DND-41 (cell line): ENCODE measurements at regions not wholly inside any gene's neighbourhood (a gene's known extent, or its start where the extent isn't known, plus 50 kb on each side); places are given as distances from the start of the nearest gene placed in this dataset.

Source experiments
- ATAC-seq: fragments of 200-7000 bp; cut with Tn5 transposase; 3 replicates; pipeline ENCODE4 v1.9.1; 2021; ENCODE audit warnings: low read depth; ENCODE audit not compliant: insufficient read depth
- DNase-seq: peaks from one replicate; pipeline ENCODE4 v3.0.0-alpha.2; 2020
- H2AFZ ChIP-seq: 2 replicates; pipeline ENCODE4 v1.6.0; 2012; ENCODE audit warnings: low read depth, low read length
- H3K27ac ChIP-seq: 2 replicates; pipeline ENCODE4 v1.5.1; 2012; ENCODE audit warnings: low read length, inconsistent platforms
- H3K27me3 ChIP-seq: fragments of 200-600 bp; sonication (generic); 2 replicates; pipeline ENCODE4 v1.6.0; 2012; ENCODE audit warnings: low read length, mild to moderate bottlenecking, inconsistent platforms; ENCODE audit not compliant: insufficient read depth, poor library complexity
- H3K36me3 ChIP-seq: 2 replicates; pipeline ENCODE4 v1.5.1; 2012; ENCODE audit warnings: low read length, inconsistent platforms; ENCODE audit not compliant: insufficient read depth
- H3K4me1 ChIP-seq: 2 replicates; pipeline ENCODE4 v1.5.1; 2012; ENCODE audit warnings: mild to moderate bottlenecking, low read length; ENCODE audit not compliant: insufficient read depth
- H3K4me2 ChIP-seq: 2 replicates; pipeline ENCODE4 v1.6.0; 2012; ENCODE audit warnings: mild to moderate bottlenecking, moderate library complexity, low read length, inconsistent platforms; ENCODE audit not compliant: insufficient read depth
- H3K4me3 ChIP-seq, 2 experiments: fragments of 200-600 bp in 1 of 2; shearing (Covaris generic) in 1 of 2; 2 replicates each; pipeline ENCODE4 v1.5.1; 2012 to 2016; ENCODE audit warnings: inconsistent platforms in 2 of 2, low read length in 2 of 2, mild to moderate bottlenecking in 2 of 2, low read depth in 1 of 2, moderate library complexity in 1 of 2
- H3K79me2 ChIP-seq: 2 replicates; pipeline ENCODE4 v1.6.0; 2012; ENCODE audit warnings: low read length, inconsistent platforms; ENCODE audit not compliant: insufficient read depth
- H3K9ac ChIP-seq: 2 replicates; pipeline ENCODE4 v1.6.0; 2012; ENCODE audit warnings: low read depth, mild to moderate bottlenecking, inconsistent platforms, low read length, moderate library complexity
- H3K9me3 ChIP-seq: 2 replicates; pipeline ENCODE4 v1.5.1; 2012; ENCODE audit warnings: low read length, moderate library complexity, mild to moderate bottlenecking, inconsistent platforms; ENCODE audit not compliant: insufficient read depth, severe bottlenecking
- H4K20me1 ChIP-seq: 2 replicates; pipeline ENCODE4 v1.6.0; 2012; ENCODE audit warnings: low read length; ENCODE audit not compliant: insufficient read depth
- EZH2 ChIP-seq: IDR thresholded peaks from 3 replicates; pipeline ENCODE4 v1.6.1; 2012; ENCODE audit warnings: borderline replicate concordance, low read depth, mild to moderate bottlenecking, moderate library complexity, low read length, inconsistent platforms; ENCODE audit not compliant: severe bottlenecking
- TF ChIP-seq, protein P1 (sequence below): IDR thresholded peaks from 2 replicates; pipeline ENCODE4 v1.5.1; 2012; ENCODE audit warnings: borderline replicate concordance, low read length, moderate library complexity, mild to moderate bottlenecking; ENCODE audit not compliant: poor library complexity, severe bottlenecking; ENCODE audit errors: extremely low read depth

DNA sequence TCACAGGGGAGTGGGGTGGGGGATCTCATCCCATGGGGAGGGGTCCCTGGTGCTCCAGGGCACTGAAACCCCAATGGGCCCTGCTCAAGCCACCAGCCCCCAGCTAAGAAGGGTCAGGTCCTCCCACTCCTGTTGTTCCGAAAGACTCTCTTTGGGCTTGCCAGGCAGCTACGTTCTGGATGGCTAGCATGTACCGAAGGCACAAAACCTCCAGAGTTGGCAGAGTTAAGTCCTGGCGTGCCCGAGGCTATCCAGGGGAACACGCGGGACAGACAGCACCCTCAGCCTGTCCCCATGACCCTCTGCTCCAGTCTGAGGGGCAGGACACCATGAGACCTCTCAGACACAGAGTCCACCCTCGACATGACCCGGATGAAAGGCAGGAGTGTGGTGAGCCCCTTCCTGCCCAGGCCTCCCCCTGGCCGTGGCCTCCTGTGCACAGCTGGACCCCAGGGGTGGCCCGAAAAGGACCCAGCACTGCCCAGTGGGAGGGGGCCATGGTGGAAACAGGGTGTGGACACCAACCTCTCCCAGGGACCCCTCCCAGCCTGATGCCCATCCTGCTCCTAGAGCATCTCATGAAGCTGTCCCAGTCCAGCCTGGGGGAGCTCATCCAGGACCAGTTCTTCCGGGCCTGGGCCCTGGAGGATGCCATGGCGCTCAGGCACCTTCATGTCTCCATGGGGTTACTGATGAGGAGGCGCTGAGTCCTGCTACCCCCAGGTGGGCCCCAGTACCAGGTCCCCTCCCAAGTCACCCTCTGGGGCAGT is 53.0 kb upstream of the TPM4 start:
- DNase-seq (no peak), ATAC-seq (no peak)
- Histone ChIP-seq H3K4me1 (no peaks in the 10 kb centered on the region), H3K4me3 (no peak overlapping the region), H3K9me3 (no peaks in the 10 kb centered on the region), H3K4me2 (no peak overlapping the region), H3K79me2 (no peaks in the 10 kb centered on the region), H2AFZ (no peak overlapping the region), H3K27ac (no peak overlapping the region), H3K36me3 (no peaks in the 10 kb centered on the region), H3K27me3 (no peaks in the 10 kb centered on the region), H4K20me1 (no peaks in the 10 kb centered on the region; the same call in 1 of the 2 replicates), H3K9ac (no peak overlapping the region)
- no peak for TF ChIP-seq EZH2
- TF ChIP-seq, protein P1, sequence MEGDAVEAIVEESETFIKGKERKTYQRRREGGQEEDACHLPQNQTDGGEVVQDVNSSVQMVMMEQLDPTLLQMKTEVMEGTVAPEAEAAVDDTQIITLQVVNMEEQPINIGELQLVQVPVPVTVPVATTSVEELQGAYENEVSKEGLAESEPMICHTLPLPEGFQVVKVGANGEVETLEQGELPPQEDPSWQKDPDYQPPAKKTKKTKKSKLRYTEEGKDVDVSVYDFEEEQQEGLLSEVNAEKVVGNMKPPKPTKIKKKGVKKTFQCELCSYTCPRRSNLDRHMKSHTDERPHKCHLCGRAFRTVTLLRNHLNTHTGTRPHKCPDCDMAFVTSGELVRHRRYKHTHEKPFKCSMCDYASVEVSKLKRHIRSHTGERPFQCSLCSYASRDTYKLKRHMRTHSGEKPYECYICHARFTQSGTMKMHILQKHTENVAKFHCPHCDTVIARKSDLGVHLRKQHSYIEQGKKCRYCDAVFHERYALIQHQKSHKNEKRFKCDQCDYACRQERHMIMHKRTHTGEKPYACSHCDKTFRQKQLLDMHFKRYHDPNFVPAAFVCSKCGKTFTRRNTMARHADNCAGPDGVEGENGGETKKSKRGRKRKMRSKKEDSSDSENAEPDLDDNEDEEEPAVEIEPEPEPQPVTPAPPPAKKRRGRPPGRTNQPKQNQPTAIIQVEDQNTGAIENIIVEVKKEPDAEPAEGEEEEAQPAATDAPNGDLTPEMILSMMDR: no peak

DNA sequence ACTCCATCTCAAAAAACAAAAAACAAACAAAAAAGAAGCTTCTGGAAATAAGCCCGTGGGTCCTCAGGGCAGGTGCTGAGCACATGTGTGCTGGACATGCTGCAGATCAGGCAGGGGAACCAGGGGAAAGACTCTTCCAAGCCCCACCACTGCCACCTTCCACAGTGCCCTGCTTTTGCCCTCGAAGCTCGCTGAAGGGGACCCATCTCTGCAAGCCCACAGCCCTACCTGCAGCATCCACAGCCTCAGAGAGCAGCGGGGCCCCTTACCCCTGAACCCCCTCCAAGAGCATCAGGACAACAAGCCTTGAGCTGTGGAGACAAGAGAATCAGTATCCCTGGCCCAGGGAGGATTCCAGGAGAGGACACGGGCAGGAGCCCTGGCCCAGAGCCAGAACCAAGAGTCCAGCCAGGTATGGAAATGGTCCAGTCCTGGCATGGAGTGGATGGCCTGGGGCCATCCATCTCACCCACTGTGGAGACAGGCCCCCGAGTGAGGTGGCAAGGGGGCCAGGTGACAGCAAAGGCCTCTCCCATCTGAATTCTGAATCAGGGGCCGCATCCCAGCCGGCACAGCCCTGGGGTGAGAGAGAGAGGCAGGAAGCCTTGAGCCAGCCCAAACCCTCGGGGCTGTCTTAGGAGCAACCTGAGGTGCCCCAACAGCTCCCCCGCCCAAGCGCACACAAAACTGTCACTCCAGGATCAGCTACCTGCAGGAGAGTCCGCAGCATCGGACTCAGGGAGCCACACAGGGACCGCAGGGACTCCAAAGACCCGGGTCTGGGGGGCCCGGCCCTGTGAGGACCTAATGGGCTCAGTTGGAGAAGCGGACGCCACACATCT is 51.8 kb upstream of the TPM4 start:
- Histone ChIP-seq H3K9me3 (no peaks in the 10 kb centered on the region), H3K4me3 (no peak overlapping the region), H4K20me1 (no peaks in the 10 kb centered on the region; the same call in 1 of the 2 replicates), H3K4me1 (no peaks in the 10 kb centered on the region), H3K27me3 (no peaks in the 10 kb centered on the region), H3K36me3 (no peaks in the 10 kb centered on the region), H3K27ac (no peak overlapping the region), H2AFZ (no peak overlapping the region), H3K9ac (no peak overlapping the region), H3K4me2 (no peak overlapping the region), H3K79me2 (no peaks in the 10 kb centered on the region)
- ATAC-seq (no peak), DNase-seq (no peak)
- TF ChIP-seq EZH2: no peak

GRCh38 chr19:16025108-16026101 is 50.9 kb upstream of the TPM4 start:
- ATAC-seq (no peak), DNase-seq (no peak)
- Histone ChIP-seq H3K79me2 (no peaks in the 10 kb centered on the region), H3K27me3 (no peaks in the 10 kb centered on the region), H3K9ac (no peak overlapping the region), H3K9me3 (no peaks in the 10 kb centered on the region), H4K20me1 (no peaks in the 10 kb centered on the region; the same call in 1 of the 2 replicates), H3K4me2 (no peak overlapping the region), H2AFZ (no peak overlapping the region), H3K27ac (no peak overlapping the region), H3K4me3 (no peak overlapping the region), H3K36me3 (no peaks in the 10 kb centered on the region), H3K4me1 (no peaks in the 10 kb centered on the region)
- TF ChIP-seq EZH2: no peak
- TF ChIP-seq, protein P1: peak; percentile 23
